RWPE2 (cell line): ENCODE measurements at regions not wholly inside any gene's neighbourhood (a gene's known extent, or its start where the extent isn't known, plus 50 kb on each side); places are given as distances from the start of the nearest gene placed in this dataset.

Source experiments
- ATAC-seq: fragments of 200-7000 bp; cut with Tn5 transposase; 3 replicates; pipeline ENCODE4 v1.9.1; 2021; ENCODE audit warnings: low read depth
- DNase-seq: peaks from one replicate; pipeline ENCODE4 v3.0.0-alpha.2; 2020; ENCODE audit warnings: low spot score
- H3K27ac ChIP-seq: fragments of 450-650 bp; 2 replicates; pipeline ENCODE4 v1.5.1; 2017; ENCODE audit warnings: mild to moderate bottlenecking; ENCODE audit not compliant: poor library complexity, severe bottlenecking
- H3K27me3 ChIP-seq: fragments of 250-450 bp; sonication (Bioruptor Pico); 2 replicates; pipeline ENCODE4 v1.5.1; 2021; ENCODE audit warnings: mild to moderate bottlenecking, moderate library complexity; ENCODE audit not compliant: insufficient read depth, poor library complexity, severe bottlenecking
- H3K36me3 ChIP-seq: fragments of 250-450 bp; sonication (Bioruptor Pico); 2 replicates; pipeline ENCODE4 v1.5.1; 2020; ENCODE audit warnings: low read depth, mild to moderate bottlenecking, moderate library complexity
- H3K4me1 ChIP-seq: fragments of 250-450 bp; sonication (Bioruptor Pico); 2 replicates; pipeline ENCODE4 v1.5.1; 2021; ENCODE audit warnings: mild to moderate bottlenecking, moderate library complexity; ENCODE audit not compliant: insufficient read depth, poor library complexity, severe bottlenecking
- H3K4me3 ChIP-seq: fragments of 250-450 bp; sonication (Bioruptor Pico); 2 replicates; pipeline ENCODE4 v1.5.1; 2021; ENCODE audit warnings: mild to moderate bottlenecking, moderate library complexity; ENCODE audit not compliant: severe bottlenecking
- H3K9me3 ChIP-seq: fragments of 250-450 bp; sonication (Bioruptor Pico); 2 replicates; pipeline ENCODE4 v1.5.1; 2021; ENCODE audit warnings: mild to moderate bottlenecking, moderate library complexity; ENCODE audit not compliant: severe bottlenecking
- TF ChIP-seq, protein P1 (sequence below): fragments of 450-650 bp; IDR thresholded peaks from one replicate; pipeline ENCODE4 v1.5.1; 2017; ENCODE audit warnings: mild to moderate bottlenecking, moderate library complexity; ENCODE audit not compliant: poor library complexity, severe bottlenecking

DNA sequence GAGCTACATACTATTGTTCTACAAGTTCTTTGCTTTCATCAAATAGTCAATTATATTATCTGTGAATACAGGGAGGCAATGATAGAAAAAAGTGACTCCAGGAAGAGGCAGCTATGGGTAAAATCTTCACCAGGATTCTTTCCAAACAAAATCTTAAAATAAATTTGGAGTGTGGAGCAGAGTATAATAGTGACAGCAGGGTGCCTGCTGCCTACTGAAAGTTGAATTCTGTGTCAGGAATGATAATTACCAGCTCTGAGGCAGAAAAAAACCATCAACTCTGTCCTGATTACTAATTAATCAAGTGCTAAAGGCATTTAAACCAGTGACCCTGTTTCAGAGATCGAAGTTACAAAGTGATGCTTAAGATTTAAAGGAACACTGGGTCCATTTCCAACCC is 148.0 kb downstream of the DIPK2A start:
- Histone ChIP-seq H3K36me3 (no peaks in the 10 kb centered on the region), H3K27ac (no peak overlapping the region), H3K4me1 (no peaks in the 10 kb centered on the region), H3K27me3 (no peaks in the 10 kb centered on the region), H3K9me3 (no peaks in the 10 kb centered on the region), H3K4me3 (no peak overlapping the region)
- TF ChIP-seq, protein P1, sequence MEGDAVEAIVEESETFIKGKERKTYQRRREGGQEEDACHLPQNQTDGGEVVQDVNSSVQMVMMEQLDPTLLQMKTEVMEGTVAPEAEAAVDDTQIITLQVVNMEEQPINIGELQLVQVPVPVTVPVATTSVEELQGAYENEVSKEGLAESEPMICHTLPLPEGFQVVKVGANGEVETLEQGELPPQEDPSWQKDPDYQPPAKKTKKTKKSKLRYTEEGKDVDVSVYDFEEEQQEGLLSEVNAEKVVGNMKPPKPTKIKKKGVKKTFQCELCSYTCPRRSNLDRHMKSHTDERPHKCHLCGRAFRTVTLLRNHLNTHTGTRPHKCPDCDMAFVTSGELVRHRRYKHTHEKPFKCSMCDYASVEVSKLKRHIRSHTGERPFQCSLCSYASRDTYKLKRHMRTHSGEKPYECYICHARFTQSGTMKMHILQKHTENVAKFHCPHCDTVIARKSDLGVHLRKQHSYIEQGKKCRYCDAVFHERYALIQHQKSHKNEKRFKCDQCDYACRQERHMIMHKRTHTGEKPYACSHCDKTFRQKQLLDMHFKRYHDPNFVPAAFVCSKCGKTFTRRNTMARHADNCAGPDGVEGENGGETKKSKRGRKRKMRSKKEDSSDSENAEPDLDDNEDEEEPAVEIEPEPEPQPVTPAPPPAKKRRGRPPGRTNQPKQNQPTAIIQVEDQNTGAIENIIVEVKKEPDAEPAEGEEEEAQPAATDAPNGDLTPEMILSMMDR = no peak
- DNase-seq (no peak), ATAC-seq (no peak)

DNA sequence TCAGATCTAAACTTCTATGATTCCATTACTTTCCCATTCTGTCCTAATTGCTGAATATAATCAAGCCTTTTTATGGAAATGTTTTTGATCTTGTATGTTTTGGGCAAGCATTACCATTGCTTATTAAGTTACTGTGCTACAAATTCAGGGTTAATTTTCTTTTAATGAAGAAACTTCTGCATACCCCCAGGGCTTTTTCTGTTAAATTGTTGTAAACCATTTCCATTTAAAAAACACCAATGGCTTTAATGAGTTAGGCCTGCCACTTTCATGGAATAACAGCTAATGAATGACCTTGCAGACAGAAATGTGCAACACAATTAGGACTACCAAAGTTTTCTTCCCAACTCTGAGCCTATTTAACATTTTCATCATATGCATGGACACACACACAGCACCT is 150.0 kb downstream of the DIPK2A start:
- Histone ChIP-seq H3K4me1 (no peaks in the 10 kb centered on the region), H3K9me3 (no peaks in the 10 kb centered on the region), H3K4me3 (no peak overlapping the region), H3K36me3 (no peaks in the 10 kb centered on the region), H3K27ac (no peak overlapping the region), H3K27me3 (no peaks in the 10 kb centered on the region)
- DNase-seq = no peak
- TF ChIP-seq, protein P1 = no peak
- ATAC-seq = no peak

- TF ChIP-seq, protein P1 = no peak
- no peaks in the 10 kb centered on the region for H3K27me3 ChIP-seq
- peaks cover 6% of the 10 kb centered on the region for H3K4me1 ChIP-seq
- H3K4me3 ChIP-seq = no peak overlapping the region
- no peaks in the 10 kb centered on the region for H3K9me3 ChIP-seq
- H3K27ac ChIP-seq = no peak overlapping the region
- H3K36me3 ChIP-seq = no peaks in the 10 kb centered on the region
- DNase-seq = no peak
- no peak for ATAC-seq
These were observed 155.4 kb downstream of the DIPK2A start for GRCh38 chr3:144127014-144127413.

GRCh38 chr3:144127700-144128099 is 156.1 kb downstream of the DIPK2A start:
- Histone ChIP-seq H3K9me3 (no peaks in the 10 kb centered on the region), H3K27ac (no peak overlapping the region), H3K36me3 (no peaks in the 10 kb centered on the region), H3K4me3 (no peak overlapping the region), H3K27me3 (no peaks in the 10 kb centered on the region), H3K4me1 (peaks cover 6% of the 10 kb centered on the region)
- TF ChIP-seq, protein P1 = no peak
- DNase-seq (no peak), ATAC-seq (peak; percentile 57; the same call in 1 of the 3 replicates)

DNA sequence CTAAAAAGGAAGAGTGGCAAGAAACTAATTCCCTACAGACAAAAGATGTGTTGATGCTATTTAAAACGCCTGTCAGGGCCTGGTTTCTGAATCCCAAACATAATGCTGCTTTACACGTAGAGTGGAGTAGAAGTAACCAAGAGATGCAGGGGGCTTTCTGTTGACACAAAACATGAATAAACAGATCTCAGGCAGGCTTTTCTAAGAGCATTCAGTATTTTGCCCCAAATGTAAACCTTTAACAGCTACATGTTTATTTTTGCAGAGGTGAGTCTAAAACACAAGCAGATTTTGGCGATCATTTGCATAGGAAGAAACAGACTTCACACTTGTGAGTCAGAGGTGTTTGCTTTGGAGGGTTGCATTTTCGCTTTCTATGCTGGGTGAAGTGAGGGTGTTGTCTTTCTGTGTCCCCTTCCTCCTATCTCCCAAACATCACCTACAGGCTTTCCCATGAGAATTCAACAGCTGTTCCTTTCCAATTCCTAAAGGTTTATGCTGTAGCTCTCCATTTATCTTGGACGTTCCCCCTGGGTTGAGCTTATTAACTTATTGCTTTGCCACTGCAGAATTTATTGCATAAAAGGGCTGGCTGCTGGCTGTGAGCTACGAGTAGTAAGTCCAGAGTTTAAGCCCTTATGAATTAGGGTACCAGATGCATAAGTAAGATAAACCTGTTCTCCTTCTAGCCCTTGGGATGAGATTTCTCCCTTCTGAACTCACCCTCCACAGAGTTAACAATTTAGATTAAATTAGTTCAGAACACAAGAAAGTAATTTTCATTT is 156.7 kb downstream of the DIPK2A start:
- Histone ChIP-seq H3K4me3 (no peak overlapping the region), H3K4me1 (peaks cover 6% of the 10 kb centered on the region), H3K36me3 (no peaks in the 10 kb centered on the region), H3K27ac (no peak overlapping the region), H3K9me3 (no peaks in the 10 kb centered on the region), H3K27me3 (no peaks in the 10 kb centered on the region)
- ATAC-seq = no peak
- DNase-seq = no peak
- TF ChIP-seq, protein P1 = no peak
